MM.1S (cell line): ENCODE measurements at regions not wholly inside any gene's neighbourhood (a gene's known extent, or its start where the extent isn't known, plus 50 kb on each side); places are given as distances from the start of the nearest gene placed in this dataset.

ENCODE experiments used
- EZH2 ChIP-seq: fragments of 300-600 bp; sonication (generic); optimal IDR thresholded peaks from 2 replicates; pipeline ENCODE3; 2017; ENCODE audit warnings: low read depth, mild to moderate bottlenecking, antibody characterized with exemption, low read length, mixed read lengths
- EZH2phosphoT487 ChIP-seq: fragments of 300-600 bp; sonication (generic); IDR thresholded peaks from 2 replicates; pipeline ENCODE4 v1.6.1; 2018; ENCODE audit warnings: antibody characterized with exemption, low read length

DNA sequence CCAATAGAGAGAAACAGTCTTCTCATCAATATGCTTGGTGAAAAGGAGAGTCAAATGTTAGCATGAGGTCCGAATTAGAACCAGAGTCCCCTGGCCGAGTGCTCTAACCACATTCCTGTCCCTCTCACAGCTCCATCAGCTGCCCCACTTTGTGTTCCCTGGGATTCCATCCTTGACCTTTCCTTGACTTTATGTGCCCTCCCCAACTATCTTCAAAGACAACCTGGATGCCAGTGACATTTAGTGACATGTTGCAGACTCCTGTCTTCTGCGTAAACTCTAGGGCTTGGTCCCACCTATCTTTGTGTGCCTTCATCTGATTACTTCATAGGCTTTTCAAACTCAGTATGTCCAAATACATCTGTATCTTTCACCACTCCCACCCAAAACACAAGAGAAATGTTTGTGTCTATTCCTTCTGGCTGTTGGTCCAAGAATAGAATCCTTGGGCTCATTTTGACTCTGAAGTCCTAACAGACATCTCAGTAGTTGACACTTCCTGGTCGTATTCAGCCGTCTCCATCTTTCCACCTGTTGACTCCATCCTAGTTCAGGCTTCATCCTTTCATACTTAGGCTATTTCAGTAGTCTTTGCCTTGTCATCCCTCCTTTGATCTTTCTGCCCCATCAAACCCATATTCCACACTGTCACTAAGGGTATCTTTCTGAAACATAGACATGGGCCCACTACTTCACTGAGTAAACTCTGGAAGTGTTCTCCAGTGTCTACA lies 101.4 kb upstream of the CD180 start:
- TF ChIP-seq EZH2 (no peak), EZH2phosphoT487 (no peak)
